WI38 (cell line): ENCODE measurements at regions not wholly inside any gene's neighbourhood (a gene's known extent, or its start where the extent isn't known, plus 50 kb on each side); places are given as distances from the start of the nearest gene placed in this dataset.

Experiments used
- H3K4me3 ChIP-seq: 2 replicates; pipeline ENCODE4 v1.5.1; 2011; ENCODE audit warnings: low read depth, mild to moderate bottlenecking, control low read depth, low read length
- CTCF ChIP-seq: IDR thresholded peaks from 2 replicates; pipeline ENCODE4 v1.5.1; 2012; ENCODE audit warnings: low read depth, mild to moderate bottlenecking, control low read depth, low read length

- H3K4me3 ChIP-seq = no peak overlapping the region
- no peak for TF ChIP-seq CTCF
These were observed 873.5 kb downstream of the JRKL start for GRCh38 chr11:97263183-97263858.

GRCh38 chr11:97269527-97269926, 879.7 kb downstream of the JRKL start:
- H3K4me3 ChIP-seq = no peak overlapping the region
- TF ChIP-seq CTCF = no peak

GRCh38 chr11:97279341-97279740, 889.5 kb downstream of the JRKL start:
- TF ChIP-seq CTCF = no peak
- no peak overlapping the region for H3K4me3 ChIP-seq

GRCh38 chr11:97280347-97280746, 890.5 kb downstream of the JRKL start:
- no peak overlapping the region for H3K4me3 ChIP-seq
- no peak for TF ChIP-seq CTCF

GRCh38 chr11:97289823-97290222, 900.0 kb downstream of the JRKL start:
- TF ChIP-seq CTCF = no peak

GRCh38 chr11:97290464-97291041, 900.7 kb downstream of the JRKL start:
- H3K4me3 ChIP-seq = no peak overlapping the region
- no peak for TF ChIP-seq CTCF

More at GRCh38 chr11:97289823-97290222, 900.0 kb downstream of the JRKL start:
- no peak overlapping the region for H3K4me3 ChIP-seq

GRCh38 chr11:97296301-97296700, 906.5 kb downstream of the JRKL start:
- no peak overlapping the region for H3K4me3 ChIP-seq

More at GRCh38 chr11:97296301-97296700, 906.5 kb downstream of the JRKL start:
- TF ChIP-seq CTCF = no peak
